Thymus (tissue), 11 donors: ENCODE measurements at regions not wholly inside any gene's neighbourhood (a gene's known extent, or its start where the extent isn't known, plus 50 kb on each side); places are given as distances from the start of the nearest gene placed in this dataset.

Source experiments
- DNase-seq, 9 donors: peaks; one replicate each; pipeline ENCODE4 v3.0.0-alpha.2; 2013; ENCODE audit warnings: low spot score in 9 of 9, low read depth in 6 of 9, missing footprints in 1 of 9
- H3K27ac ChIP-seq, 2 donors: one replicate each; pipeline ENCODE4 v1.5.1; 2013; ENCODE audit warnings: control low read depth in 1 of 2, low read depth in 1 of 2, low read length in 1 of 2, mild to moderate bottlenecking in 1 of 2, moderate library complexity in 1 of 2
- H3K27me3 ChIP-seq, 2 donors: one replicate each; pipeline ENCODE4 v1.5.1; 2013; ENCODE audit warnings: low read length in 1 of 2; ENCODE audit not compliant: control insufficient read depth in 2 of 2, insufficient read depth in 1 of 2
- H3K36me3 ChIP-seq, 2 donors: one replicate each; pipeline ENCODE4 v1.5.1; 2013; ENCODE audit warnings: low read length in 1 of 2, mild to moderate bottlenecking in 1 of 2, moderate library complexity in 1 of 2; ENCODE audit not compliant: control insufficient read depth in 2 of 2, insufficient read depth in 2 of 2
- H3K4me1 ChIP-seq, 2 donors: one replicate each; pipeline ENCODE4 v1.5.1; 2013; ENCODE audit warnings: low read length in 2 of 2; ENCODE audit not compliant: control insufficient read depth in 2 of 2, insufficient read depth in 2 of 2
- H3K4me3 ChIP-seq, 2 donors: one replicate each; pipeline ENCODE4 v1.5.1; 2013; ENCODE audit warnings: low read length in 2 of 2, control low read depth in 1 of 2, mild to moderate bottlenecking in 1 of 2
- H3K9me3 ChIP-seq, 2 donors: one replicate each; pipeline ENCODE4 v1.5.1; 2013; ENCODE audit warnings: low read length in 1 of 2, mild to moderate bottlenecking in 1 of 2; ENCODE audit not compliant: control insufficient read depth in 2 of 2, insufficient read depth in 1 of 2
- WGBS: extraction: QIAGEN DNeasy Blood & Tissue Kit; methylation state at CpG from one replicate; pipeline ENCODE4 v1.1.7; 2013; 5-methylcytosine and 5-hydroxymethylcytosine counted together
- donor health status: healthy.

DNA sequence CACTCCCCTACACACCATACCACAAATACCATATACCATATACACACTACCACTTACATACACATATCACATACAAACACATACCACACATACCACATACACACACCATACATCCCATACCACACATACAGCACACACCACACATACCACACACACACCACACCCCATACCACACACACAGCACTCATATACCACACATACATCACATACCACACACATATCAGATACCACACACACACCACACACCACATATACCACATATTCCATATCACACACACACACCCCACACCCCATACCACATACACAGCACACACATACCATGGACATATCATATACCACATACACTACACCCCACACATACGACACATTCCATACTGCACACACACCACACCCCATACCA is 276.6 kb downstream of the GADD45G start:
- H3K27me3 ChIP-seq: no peaks in the 10 kb centered on the region
- no peaks in the 10 kb centered on the region for H3K36me3 ChIP-seq
- H3K4me1 ChIP-seq: no peaks in the 10 kb centered on the region
- no peak for DNase-seq
- H3K27ac ChIP-seq: no peak overlapping the region
- 94% methylated on average over 1 of the region's 1 CpG for WGBS
- no peak overlapping the region for H3K4me3 ChIP-seq
- no peaks in the 10 kb centered on the region for H3K9me3 ChIP-seq

GRCh38 chr9:89882930-89883361 is 278.1 kb downstream of the GADD45G start:
- no peak overlapping the region for H3K27ac ChIP-seq
- 99% methylated on average over 7 of the region's 7 CpGs for WGBS

GRCh38 chr9:89883401-89884341 is 278.9 kb downstream of the GADD45G start:
- no peak for DNase-seq
- H3K36me3 ChIP-seq: no peaks in the 10 kb centered on the region
- H3K9me3 ChIP-seq: no peaks in the 10 kb centered on the region
- no peak overlapping the region for H3K27ac ChIP-seq
- H3K4me3 ChIP-seq: no peak overlapping the region
- no peaks in the 10 kb centered on the region for H3K27me3 ChIP-seq
- no peaks in the 10 kb centered on the region for H3K4me1 ChIP-seq
- WGBS: 90% methylated on average over 12 of the region's 12 CpGs

More at GRCh38 chr9:89882930-89883361, 278.1 kb downstream of the GADD45G start:
- Histone ChIP-seq H3K36me3 (no peaks in the 10 kb centered on the region), H3K4me3 (no peak overlapping the region), H3K9me3 (no peaks in the 10 kb centered on the region), H3K27me3 (no peaks in the 10 kb centered on the region), H3K4me1 (no peaks in the 10 kb centered on the region)
- DNase-seq: no peak

- H3K9me3 ChIP-seq: no peaks in the 10 kb centered on the region
- no peak for DNase-seq
- no peak overlapping the region for H3K4me3 ChIP-seq
- WGBS: 98% methylated on average over 13 of the region's 13 CpGs
- H3K27me3 ChIP-seq: no peaks in the 10 kb centered on the region
- H3K4me1 ChIP-seq: no peaks in the 10 kb centered on the region
- no peak overlapping the region for H3K27ac ChIP-seq
- H3K36me3 ChIP-seq: no peaks in the 10 kb centered on the region
Observed at GRCh38 chr9:89884356-89885083, 279.7 kb downstream of the GADD45G start.

- Histone ChIP-seq H3K36me3 (no peaks in the 10 kb centered on the region), H3K27ac (no peak overlapping the region), H3K27me3 (no peaks in the 10 kb centered on the region), H3K9me3 (no peaks in the 10 kb centered on the region), H3K4me1 (no peaks in the 10 kb centered on the region), H3K4me3 (no peak overlapping the region)
- 98% methylated on average over 4 of the region's 4 CpGs for WGBS
- DNase-seq: no peak
Observed at GRCh38 chr9:89885156-89885555, 280.3 kb downstream of the GADD45G start.

GRCh38 chr9:89886281-89886700 is 281.5 kb downstream of the GADD45G start:
- WGBS: 96% methylated on average over 5 of the region's 5 CpGs
- no peaks in the 10 kb centered on the region for H3K9me3 ChIP-seq
- H3K4me3 ChIP-seq: no peak overlapping the region
- no peak overlapping the region for H3K27ac ChIP-seq
- H3K36me3 ChIP-seq: no peaks in the 10 kb centered on the region
- DNase-seq: no peak
- H3K4me1 ChIP-seq: peaks cover 0 to 1% of the 10 kb centered on the region in 2 donors
- no peaks in the 10 kb centered on the region for H3K27me3 ChIP-seq

- Histone ChIP-seq H3K4me3 (no peak overlapping the region), H3K4me1 (peaks cover 0 to 2% of the 10 kb centered on the region in 2 donors), H3K9me3 (no peaks in the 10 kb centered on the region), H3K36me3 (no peaks in the 10 kb centered on the region), H3K27me3 (no peaks in the 10 kb centered on the region), H3K27ac (no peak overlapping the region)
- over 99% methylated on average over 4 of the region's 4 CpGs for WGBS
- DNase-seq: no peak
Observed at GRCh38 chr9:89887286-89887685, 282.5 kb downstream of the GADD45G start.

- Histone ChIP-seq H3K27ac (no peak overlapping the region), H3K27me3 (no peaks in the 10 kb centered on the region), H3K36me3 (no peaks in the 10 kb centered on the region), H3K4me1 (peaks cover 0 to 2% of the 10 kb centered on the region in 2 donors), H3K4me3 (no peak overlapping the region), H3K9me3 (no peaks in the 10 kb centered on the region)
- DNase-seq: no peak
- 94% methylated on average over 2 of the region's 2 CpGs for WGBS
Observed at GRCh38 chr9:89888233-89888632, 283.4 kb downstream of the GADD45G start.

DNA sequence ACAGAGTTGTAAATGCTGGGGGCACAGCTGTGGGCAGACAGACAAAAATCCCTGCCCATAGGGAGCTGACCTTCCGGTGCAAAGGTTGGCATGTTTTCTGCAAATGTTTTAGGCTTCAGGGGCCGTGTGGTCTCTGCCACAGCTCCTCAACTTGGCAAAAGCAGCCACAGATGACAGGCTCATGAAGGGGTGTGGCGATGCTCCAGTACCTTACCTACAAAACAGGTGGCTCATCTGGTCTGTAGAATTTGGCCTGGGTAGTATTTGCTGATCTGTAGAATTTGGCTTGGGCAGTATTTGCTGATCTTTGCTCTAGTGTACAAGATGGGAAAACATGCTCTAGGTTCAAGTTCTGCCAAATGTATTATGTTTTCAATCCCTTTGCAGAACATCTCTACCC is 283.9 kb downstream of the GADD45G start:
- 93% methylated on average over 3 of the region's 3 CpGs for WGBS
- no peak overlapping the region for H3K4me3 ChIP-seq
- no peak for DNase-seq
- H3K27me3 ChIP-seq: no peaks in the 10 kb centered on the region
- peaks cover 0 to 2% of the 10 kb centered on the region in 2 donors for H3K4me1 ChIP-seq
- H3K36me3 ChIP-seq: no peaks in the 10 kb centered on the region
- no peaks in the 10 kb centered on the region for H3K9me3 ChIP-seq
- no peak overlapping the region for H3K27ac ChIP-seq
